GM21381 (cell line): ENCODE measurements at regions not wholly inside any gene's neighbourhood (a gene's known extent, or its start where the extent isn't known, plus 50 kb on each side); places are given as distances from the start of the nearest gene placed in this dataset.
"Not testable (repeated sequence)": the region's sequence is repeated elsewhere in the genome, so short reads cannot be mapped to it uniquely, and the experiment has no call there.

Experiments used
- ATAC-seq: cut with Tn5 transposase; IDR thresholded peaks from one replicate; pipeline ENCODE4 v1.9.1; 2021; ENCODE audit warnings: mild to moderate bottlenecking, moderate library complexity; ENCODE audit not compliant: unreplicated experiment

DNA sequence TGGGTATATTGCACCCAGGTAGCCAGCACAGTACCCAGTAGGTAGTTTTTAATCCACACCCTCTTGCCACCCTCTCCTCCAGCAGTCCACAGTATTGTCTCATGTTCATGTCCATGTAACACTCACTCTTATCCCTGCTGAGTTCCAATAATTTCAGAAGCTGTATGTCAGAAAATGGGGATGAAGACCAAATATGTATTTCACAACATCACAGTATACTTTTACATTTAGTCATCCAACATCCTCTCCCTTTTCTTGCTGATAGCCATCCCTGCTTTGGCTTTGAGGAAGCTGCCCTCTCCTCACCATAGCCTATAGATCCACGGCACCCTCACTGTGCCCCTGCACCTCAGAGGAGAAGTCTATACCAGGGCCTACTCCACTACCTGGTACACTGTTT, 126.0 kb upstream of the LDB2 start:
- no peak for ATAC-seq

DNA sequence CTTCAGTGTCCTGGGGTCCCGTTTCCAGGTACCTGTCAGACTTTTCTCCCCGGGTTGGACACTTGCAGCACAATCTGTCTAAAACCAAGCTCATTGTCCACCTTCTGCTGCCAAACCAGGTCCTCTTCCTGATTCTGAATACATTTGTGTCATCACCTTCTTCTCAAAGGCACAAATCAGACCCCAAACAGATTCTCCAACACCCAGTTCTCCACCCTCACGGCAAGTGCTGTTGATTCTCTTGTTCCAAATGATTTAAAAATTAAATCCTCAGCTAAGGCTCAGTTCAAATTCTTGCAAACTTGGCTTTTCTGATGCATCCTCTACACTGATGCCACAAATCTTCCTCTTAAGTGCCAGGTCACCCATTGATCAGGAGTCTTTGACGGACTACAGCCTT, 122.5 kb upstream of the LDB2 start:
- ATAC-seq = no peak

DNA sequence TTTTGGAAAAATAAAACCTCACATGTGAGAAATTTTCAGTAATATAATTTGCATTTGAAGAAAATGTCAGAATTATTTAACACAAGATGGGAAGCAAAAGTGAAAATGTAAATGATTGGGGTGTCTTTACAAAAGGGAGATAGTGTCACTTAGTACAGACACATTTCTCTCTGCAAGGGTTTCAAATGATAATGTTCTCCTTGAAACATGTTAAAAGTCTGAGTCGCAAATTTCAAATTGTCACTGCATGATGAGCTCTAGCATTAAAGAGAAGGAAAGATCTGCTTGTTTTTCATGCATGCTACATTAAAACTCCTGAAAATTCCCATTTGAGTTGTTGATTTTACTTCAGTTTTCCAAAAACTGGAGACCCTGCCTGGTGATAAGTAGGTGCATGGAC, 122.0 kb upstream of the LDB2 start:
- ATAC-seq = no peak

DNA sequence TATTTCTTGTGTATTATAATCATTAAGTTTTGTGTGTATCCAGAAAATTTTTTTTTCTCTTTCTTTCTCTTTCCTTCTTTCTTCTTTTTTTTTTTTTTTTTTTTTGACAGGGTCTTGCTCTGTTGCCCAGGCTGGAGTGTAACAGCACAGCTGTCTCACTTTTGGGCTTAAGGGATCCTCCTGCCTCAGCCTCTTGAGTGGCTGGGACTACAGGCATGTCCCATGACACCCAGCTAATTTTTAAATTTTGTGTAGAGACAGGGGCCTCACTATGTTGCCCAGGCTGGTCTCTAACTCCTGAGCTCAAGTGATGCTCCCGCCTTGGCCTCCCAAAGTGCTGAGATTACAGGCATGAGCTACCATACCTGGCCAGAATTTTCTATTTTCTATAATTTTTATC, 120.2 kb upstream of the LDB2 start:
- not testable (repeated sequence) for ATAC-seq

DNA sequence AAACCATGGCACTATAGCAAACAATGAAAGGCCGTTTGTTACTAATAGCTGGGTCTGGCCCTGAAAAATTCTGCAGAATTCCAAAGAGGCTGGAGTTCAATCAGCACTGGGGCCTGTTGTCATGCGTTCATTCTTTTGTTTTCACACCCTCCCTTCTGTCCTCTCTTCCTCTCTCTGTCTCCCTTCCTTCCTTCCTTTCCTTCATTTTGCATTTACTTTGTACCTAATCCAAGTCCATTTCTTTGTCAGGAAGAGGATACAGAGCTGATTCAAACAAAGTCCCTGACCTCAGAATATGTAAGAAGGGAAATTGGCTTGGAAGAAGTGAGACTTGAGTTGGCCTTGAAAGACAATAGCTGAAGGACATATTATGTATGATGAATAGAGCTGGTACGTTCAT, 119.6 kb upstream of the LDB2 start:
- ATAC-seq = no peak

DNA sequence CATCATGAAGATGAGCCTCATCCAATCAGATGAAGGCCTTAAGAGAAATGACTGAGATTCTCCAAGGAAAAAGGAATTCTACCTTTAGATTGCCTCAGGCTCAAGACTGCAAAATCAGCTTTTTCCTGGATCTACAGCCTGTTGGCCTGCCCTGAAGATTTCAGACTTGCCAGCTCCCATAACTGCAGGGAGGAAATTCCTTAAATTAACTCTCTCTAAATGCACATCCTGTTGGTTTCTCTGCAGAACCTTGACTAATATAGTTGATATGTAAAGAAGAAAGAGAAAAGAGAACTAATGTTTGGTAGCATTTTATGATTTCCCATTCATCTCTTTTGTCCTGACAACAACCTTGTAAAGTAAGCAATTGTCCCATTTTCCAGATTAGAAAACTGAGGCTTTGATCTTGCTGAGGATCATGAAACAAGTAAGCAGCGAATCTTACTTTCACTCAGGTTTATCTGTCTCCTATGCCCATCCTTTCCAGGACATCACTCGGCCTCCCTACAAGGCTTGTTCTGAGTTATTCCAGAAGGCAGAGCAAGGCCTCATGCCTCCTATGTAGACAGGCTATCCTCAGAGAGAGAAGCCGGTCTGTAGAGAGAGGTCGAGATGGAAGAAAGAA, 115.0 kb upstream of the LDB2 start:
- ATAC-seq = no peak

DNA sequence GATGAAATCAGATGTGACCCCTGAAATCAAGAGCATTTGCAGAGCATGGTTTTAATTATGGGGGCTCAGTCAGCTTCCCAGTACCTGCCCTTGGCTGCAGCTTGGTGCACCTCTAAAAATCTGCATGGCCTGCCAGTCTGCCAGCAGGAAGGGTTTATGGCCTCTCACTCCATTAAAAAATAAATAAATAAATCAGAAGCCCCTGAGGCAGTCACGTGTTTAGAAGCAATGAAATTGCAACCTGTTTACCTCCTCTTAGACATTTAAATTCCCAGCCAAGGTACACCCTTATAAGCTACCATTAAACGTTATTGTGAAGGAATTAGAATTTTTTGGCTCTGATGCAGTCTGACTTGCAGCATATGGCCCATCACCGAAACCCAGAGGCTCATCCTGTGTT, 114.0 kb upstream of the LDB2 start:
- ATAC-seq = no peak

DNA sequence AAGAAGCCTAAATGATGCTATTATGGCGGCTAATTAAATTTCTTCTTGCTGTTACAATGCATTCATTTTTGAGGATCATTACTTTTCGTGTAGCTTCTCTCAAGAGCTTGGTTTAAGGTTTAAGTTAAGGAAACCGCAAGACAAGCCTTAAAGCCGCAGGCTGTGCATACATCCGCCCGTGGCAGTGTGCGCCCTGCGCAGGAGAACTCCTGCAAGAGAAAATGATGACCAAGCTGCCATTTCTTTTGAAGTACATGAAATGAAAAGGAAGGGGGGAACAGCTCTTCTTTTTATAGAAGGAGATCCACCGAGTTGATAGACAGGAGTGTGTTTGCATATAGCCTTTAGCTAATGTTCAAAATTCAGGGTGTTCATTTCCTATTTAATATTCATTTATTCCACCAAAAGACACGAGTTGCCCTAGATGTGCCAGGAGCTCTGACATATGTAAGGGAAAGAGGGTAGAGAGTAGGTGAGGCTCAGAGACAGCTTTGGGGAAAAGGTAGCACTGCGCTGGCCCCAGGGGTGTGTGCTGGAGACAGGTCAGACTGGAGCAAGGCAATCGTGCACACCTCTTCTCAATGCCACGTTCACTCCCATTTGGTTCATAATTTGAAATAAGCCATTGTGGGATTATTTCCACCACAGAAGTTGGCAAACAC, 112.1 kb upstream of the LDB2 start:
- ATAC-seq = no peak

DNA sequence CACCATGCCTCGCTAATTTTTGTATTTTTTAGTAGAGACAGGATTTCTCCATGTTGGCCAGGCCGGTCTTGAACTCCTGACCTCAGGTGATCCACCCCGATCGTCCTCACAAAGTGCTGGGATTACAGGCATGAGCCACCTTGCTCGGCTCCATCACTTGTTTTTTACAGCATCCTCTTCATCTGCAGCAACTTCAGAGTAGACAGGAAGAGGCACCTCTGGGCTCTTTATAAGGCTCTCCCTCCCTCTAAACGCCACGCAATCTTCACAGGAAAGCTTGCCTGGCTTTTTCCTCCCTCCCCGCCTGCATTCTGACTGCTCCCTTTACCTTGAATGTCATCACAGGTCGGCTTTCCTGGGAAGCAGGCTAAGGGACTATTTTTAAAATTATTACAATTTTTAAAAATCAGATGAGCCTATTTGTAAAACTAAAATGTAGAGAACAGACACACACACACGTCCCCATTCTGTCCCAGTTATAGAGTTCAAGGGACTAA, 111.5 kb upstream of the LDB2 start:
- ATAC-seq = no peak

DNA sequence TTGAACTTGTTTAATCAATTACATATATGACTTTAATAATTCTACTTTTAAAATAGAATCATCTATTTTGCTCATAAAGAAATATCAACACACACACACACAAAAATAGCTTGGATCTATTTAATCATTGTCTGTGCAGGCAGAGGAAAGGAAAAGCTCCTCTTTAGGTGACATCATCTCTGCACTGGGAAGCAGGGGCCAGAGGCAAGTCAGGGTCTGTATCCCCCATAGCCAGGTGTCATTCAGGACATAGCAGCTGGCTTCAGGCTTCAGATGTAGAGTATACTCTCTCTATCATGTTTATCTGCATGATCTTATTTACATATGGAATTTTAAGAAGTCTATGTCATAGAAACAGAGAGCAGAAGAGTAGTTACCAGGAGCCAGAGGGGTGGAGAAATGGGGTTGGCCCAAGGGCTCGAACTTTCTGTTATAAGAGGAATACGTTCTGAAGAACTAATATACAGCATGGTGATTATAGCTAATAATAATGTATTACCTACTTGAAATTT, 110.4 kb upstream of the LDB2 start:
- no peak for ATAC-seq

DNA sequence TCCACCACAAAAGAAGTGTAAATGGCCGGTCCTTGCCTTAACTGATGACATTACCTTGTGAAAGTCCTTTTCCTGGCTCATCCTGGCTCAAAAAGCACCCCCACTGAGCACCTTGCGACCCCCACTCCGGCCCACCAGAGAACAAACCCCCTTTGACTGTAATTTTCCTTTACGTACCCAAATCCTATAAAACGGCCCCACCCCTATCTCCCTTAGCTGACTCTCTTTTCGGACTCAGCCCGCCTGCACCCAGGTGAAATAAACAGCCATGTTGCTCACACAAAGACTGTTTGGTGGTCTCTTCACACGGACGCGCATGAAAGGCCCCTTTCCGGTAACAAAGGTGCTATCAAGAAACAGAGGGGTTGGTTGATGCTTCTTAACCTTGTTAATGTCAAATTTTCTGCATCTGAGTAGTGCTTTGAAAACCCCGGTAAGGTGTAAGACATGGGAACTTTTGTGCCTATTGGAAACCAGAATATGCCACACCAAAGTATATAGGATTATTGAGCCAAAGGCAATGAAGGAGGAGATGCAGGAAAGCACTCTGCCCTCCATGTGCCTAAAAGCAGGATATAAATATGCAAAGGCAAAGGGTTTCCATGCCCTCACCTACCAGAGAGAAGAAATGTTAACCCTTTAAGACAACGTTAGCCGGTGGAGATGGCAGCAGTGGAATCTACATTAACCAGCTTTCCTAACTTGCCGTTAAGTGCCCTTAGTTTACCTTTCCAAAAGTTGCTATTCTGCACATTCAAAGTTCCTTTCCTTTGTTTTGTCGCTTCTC, 105.4 kb upstream of the LDB2 start:
- ATAC-seq = not testable (repeated sequence)

DNA sequence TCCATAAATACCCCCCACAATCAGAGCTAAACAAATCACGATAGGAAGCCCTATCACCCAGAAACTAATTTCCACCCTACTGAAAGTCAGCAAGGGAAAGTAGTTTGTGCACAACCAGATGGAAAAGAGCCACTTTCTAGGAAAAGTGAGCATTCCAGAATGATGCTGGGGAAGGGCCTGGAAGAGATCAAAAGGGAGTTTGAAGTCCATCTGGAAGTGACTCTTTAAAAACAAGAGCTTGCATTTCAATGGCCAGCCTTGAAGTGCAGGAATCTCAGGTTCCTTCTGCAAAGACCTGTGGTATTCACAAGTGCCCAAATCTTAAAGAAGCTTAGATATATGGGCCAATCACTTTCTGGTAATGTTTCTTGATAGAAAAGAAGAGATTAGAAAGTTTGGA, 97.0 kb upstream of the LDB2 start:
- no peak for ATAC-seq

DNA sequence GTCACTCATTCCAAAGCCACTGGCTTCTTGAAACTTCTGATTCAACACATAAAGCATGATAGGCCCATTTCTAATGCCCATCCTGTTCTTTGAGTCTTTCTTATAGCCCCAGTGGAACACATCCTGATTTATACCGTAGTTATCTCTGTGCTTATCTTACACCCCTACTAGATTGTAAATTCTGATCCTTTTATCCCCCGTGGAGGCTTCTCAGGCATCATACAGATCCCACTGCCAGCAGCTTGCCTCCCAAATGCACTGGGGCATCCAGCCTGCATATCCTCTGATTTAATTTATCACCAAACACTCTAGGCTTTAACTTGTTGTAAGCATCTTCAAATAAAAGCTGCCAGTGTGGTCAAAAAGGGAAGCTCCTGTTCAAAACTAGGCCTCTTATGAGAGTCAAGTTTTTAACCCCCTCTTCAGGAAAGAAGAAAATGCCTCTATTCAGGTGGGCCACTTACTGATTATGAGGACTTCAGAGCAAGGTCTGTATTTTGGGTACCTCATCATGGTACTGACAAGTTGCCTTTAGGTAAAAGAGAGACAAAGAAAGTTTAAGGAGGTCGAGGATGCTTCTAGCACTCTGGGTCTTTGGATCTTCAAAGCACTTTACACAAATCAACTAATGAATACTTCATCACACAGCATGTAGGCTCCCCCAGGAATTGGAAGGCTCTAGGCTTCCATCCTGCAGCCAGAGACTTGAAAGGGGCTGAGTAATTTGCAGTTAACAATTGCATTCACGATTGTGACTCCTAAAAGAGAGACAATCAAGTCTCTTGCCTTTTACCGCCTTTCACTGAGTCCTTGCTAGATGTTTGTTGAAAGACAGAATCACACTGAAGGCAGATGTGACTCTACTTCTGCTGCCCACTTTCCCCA, 95.8 kb upstream of the LDB2 start:
- no peak for ATAC-seq

DNA sequence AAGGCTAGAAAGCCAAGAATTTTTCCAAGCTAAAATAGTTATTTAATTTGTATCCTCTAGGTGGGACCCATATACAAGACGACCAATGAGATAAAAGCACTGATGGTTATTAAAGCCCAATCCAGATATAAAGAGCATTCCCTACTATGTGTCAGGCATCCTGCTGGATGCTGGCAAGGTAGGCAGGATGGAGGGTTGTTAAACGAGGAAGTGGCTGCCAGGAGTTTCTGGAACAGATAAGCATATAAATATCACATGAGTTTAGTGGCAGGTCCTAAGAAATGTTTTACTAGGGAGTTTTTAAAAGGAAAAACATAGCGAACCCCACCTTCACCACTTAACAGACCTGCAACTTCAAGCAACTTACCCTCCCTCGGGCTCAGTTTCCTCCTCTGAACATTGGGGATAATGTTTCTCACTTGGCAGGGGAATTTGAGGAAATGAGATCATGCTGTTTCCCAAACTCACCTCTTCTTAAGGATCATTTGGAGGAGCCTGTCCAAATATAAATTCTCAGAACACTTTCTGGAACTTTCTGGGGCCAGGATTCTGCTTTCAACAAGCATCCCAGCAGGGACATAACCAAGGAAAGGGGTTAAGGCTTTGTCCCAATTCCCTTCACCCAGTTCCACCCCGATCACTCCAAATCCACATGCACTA, 94.3 kb upstream of the LDB2 start:
- ATAC-seq = no peak

DNA sequence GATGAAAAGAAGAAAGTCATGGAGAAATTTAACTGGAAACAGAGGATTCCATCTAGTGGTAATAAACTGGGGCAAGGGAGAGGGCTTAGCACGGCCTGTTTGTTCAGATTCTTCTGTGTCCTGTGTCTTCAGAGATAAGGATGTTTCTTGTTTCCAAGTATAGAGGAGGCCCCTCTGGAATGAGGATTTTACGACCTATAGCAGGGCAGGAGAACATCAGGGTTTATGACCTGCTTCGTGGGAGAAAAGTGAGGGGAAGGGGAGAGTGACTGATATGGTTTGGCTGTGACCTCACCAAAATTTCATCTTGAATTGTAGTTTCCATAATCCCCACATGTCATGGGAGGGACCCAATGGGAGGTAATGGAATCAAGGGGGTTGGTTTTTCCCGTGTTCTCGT, 93.0 kb upstream of the LDB2 start:
- ATAC-seq = no peak

DNA sequence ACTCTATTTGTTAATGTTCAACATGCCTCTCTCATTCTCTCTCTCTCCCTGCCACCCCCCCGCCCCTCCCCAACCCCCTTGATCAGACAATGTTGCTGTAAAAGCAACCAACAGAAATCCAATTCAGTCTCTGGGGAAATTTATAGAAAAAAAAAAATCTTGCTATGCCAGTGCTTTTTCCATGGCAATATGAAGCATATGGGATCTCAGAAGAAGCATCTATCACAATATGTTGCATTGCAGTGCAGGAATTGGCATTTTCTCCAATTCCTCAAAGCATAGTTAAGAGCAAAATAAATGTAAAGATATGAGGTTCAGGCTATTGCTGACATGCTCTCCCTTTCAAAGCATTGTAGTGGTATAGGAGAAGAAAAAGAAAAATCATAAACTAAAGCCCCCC, 90.9 kb upstream of the LDB2 start:
- no peak for ATAC-seq

DNA sequence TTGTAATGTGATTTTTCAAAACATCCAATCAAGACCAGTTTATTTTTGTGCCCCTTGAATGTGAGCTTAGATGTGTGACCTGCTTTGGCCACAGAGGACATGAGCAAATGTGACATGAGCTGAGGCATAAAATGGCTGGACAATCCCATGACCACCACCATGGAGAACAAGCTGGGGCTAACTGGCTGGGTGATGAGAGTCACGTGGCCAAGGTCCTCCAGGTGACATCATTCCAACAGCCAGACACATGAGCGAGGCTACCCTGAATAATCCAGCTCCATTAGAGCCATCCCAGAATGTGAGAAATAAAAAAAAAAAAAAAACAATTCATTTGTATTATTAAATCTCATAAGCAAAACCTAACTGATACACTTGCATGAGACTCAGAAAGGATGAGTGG, 90.4 kb upstream of the LDB2 start:
- no peak for ATAC-seq

DNA sequence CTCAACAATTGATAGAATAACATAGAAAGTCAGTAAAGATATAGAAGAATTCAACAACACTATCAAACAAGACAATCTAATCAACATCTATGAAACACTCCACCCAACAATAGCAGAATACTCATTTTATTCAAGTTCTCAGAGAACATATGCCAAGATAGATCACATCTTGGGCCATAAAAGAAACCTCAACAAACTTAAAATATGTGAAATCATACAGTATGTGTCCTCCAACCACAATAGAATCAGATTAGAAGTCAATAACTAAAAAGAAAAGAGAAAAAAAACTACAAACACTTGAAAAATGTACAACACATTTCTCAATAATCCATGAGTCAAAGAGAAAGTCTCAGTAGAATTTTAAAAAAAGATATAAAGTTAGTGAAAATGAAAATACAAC, 78.6 kb upstream of the LDB2 start:
- ATAC-seq = no peak

DNA sequence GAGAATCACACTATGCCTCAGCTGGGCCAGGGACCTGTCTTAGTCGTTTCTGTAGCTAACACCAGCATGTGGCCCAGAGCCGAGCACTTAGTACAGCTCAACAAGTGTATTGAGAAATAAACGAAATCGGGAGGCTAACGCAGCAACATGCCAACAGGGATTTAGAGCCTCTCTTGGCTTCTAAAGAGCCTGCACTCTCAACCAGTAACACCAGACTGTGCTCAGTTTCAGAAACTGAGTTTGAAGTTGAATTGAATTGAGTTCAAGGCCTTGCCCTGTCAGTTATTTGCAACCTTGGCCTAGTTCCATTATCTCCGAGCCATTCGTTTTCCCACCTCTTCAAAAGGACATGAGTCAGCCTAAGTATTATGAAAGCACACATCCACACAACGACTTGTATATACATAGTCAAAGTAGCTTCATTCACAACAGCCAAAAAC, 71.3 kb upstream of the LDB2 start:
- ATAC-seq = no peak

DNA sequence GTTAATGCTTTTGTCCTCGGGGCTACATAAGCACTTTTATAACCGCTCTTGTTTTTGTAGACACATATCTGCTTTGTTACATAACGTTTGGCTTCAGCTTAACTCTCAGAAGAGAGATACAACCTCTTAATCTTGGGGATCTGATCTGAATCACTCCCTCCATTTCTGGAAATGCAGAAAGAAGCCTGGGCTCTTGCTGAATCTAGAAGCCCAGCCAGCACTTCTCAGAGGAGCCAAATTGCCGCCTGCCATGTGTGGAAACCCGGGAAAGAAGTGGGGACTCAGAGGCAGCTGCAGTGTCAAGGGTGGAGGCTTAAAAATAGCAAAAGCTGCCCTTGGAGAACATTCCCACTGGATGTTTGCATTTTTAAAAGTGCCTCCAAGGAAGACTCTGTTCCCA, 69.3 kb upstream of the LDB2 start:
- no peak for ATAC-seq
